Peyer's patch (tissue), 4 donors: ENCODE measurements at regions not wholly inside any gene's neighbourhood (a gene's known extent, or its start where the extent isn't known, plus 50 kb on each side); places are given as distances from the start of the nearest gene placed in this dataset.

Experiments used
- DNase-seq, 3 donors: peaks; one replicate each; pipeline ENCODE4 v3.0.0-alpha.2; 2017 to 2019
- H3K27ac ChIP-seq, 4 donors: fragments of 200-600 bp; sonication (generic); one replicate each; pipeline ENCODE4 v1.5.1; 2016 to 2019
- H3K27me3 ChIP-seq, 2 donors: fragments of 200-600 bp; sonication (generic); one replicate each; pipeline ENCODE4 v1.5.1; 2019
- H3K36me3 ChIP-seq, 3 donors: fragments of 200-600 bp; sonication (generic); one replicate each; pipeline ENCODE4 v1.5.1; 2016 to 2019
- H3K4me1 ChIP-seq, 4 donors: fragments of 200-600 bp; sonication (generic); one replicate each; pipeline ENCODE4 v1.5.1; 2016 to 2019
- H3K4me3 ChIP-seq, 4 donors: fragments of 200-600 bp; sonication (generic); 1 replicate in 3 of 4; 2 replicates in 1 of 4; pipeline ENCODE4 v1.5.1; 2016 to 2019; ENCODE audit warnings: mild to moderate bottlenecking in 1 of 4
- H3K9me3 ChIP-seq, 4 donors: fragments of 200-600 bp; sonication (generic); one replicate each; pipeline ENCODE4 v1.5.1; 2016 to 2019; ENCODE audit warnings: mild to moderate bottlenecking in 1 of 4
- POLR2A ChIP-seq, 2 donors: fragments of 450-650 bp; IDR thresholded peaks; one replicate each; pipeline ENCODE4 v1.5.1; 2017; ENCODE audit warnings: antibody characterized with exemption in 2 of 2, mild to moderate bottlenecking in 2 of 2, moderate library complexity in 2 of 2
- TF ChIP-seq, protein P1 (sequence below), 6 experiments: fragments of 450-650 bp in 4 of 6; fragments of 200-600 bp in 2 of 6; sonication (generic) in 1 of 6; IDR thresholded peaks; one replicate each; pipeline ENCODE4 v1.5.1; 2017 to 2019; ENCODE audit warnings: antibody characterized with exemption in 6 of 6, mild to moderate bottlenecking in 3 of 6, moderate library complexity in 1 of 6

DNA sequence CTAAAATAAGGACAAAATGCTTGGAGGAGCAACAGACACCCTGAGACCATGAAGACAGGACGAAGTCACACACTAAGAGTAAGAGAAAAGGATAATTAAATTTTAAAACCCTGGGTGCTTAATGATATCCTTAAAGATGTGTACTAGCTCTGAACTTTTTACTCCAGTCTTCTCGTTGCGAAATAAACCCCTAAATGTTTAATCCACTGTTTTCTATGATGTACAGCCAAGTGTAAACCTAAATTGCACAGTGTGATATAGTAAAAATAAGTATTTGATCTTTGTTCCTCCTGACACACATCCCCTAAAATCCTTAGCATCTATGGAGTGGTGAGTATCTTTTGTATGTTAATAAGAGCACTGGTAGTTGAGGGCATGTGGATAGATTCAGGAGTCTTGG lies 157.5 kb upstream of the PKDCC start:
- Histone ChIP-seq H3K4me3 (no peak overlapping the region), H3K36me3 (no peaks in the 10 kb centered on the region), H3K9me3 (no peaks in the 10 kb centered on the region), H3K4me1 (peaks cover 0 to 4% (median 0%) of the 10 kb centered on the region in 4 donors), H3K27ac (no peak overlapping the region), H3K27me3 (no peaks in the 10 kb centered on the region)
- DNase-seq, result no peak
- TF ChIP-seq, protein P1, sequence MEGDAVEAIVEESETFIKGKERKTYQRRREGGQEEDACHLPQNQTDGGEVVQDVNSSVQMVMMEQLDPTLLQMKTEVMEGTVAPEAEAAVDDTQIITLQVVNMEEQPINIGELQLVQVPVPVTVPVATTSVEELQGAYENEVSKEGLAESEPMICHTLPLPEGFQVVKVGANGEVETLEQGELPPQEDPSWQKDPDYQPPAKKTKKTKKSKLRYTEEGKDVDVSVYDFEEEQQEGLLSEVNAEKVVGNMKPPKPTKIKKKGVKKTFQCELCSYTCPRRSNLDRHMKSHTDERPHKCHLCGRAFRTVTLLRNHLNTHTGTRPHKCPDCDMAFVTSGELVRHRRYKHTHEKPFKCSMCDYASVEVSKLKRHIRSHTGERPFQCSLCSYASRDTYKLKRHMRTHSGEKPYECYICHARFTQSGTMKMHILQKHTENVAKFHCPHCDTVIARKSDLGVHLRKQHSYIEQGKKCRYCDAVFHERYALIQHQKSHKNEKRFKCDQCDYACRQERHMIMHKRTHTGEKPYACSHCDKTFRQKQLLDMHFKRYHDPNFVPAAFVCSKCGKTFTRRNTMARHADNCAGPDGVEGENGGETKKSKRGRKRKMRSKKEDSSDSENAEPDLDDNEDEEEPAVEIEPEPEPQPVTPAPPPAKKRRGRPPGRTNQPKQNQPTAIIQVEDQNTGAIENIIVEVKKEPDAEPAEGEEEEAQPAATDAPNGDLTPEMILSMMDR (IDR thresholded peaks at IDR 0.05), result no peak
- no peak for TF ChIP-seq POLR2A (IDR thresholded peaks at IDR 0.05)

DNA sequence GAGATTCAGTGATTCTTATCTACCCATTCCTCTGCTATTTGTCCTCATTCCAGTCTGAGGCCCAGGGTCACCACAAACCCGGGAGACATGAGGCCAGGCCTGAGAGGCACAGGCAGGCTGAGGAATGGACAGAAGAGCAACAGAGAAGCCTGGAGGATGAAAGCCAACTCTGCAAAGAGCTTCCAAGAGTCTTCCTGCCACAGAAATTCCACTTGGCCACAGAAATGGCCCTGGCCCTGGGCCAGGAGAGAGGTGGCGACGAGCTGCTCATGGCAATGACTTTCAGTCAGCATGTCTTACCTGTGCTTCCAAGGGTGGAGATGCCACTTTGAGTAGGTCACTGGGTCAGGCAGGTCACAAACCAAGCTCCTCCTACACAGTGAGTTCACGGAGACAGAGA lies 155.3 kb upstream of the PKDCC start:
- no peak overlapping the region for H3K27ac ChIP-seq
- no peaks in the 10 kb centered on the region for H3K27me3 ChIP-seq
- H3K4me3 ChIP-seq, result no peak overlapping the region
- DNase-seq, result no peak
- no peaks in the 10 kb centered on the region for H3K9me3 ChIP-seq
- no peak for TF ChIP-seq POLR2A (IDR thresholded peaks at IDR 0.05)
- TF ChIP-seq, protein P1 (IDR thresholded peaks at IDR 0.05), result no peak
- H3K36me3 ChIP-seq, result no peaks in the 10 kb centered on the region
- peaks cover 0 to 9% (median 0%) of the 10 kb centered on the region in 4 donors for H3K4me1 ChIP-seq

DNA sequence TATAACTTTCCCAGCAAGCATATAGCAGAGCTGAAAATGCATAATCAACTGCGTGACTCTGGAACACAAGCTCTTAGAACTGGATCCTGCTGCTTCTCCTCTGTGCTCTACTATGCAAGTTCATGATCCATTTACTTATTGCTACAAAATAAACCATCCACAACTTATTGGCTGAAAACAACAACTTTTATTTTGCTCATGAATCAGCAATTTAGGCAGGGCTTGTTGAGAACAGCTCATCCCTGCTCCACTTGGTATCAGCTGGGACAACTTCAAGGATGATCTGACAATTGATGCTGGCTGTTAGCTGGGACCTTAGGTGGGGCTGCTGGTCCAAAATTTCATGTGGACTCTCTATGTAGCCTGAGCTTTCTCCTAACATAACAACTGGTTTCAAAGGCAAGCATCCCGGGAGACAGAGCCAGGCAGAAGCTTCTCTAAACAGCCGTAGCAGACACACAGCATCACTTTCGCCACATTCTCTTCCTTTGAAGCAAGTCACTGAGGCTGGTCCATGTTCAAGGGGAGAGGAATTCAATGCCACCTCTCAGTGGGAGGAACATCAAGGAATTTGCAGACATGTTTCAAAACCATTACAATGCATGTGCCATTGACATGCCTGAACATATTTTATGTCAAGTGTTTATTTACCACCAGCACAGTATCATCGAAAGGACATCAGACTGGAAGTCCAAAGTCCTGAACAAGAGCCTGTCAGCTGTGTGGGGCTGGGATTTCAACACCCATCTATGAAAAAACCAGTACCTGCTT lies 153.1 kb upstream of the PKDCC start:
- peak in 1 of 3 donors; percentile 59 for DNase-seq
- H3K27me3 ChIP-seq, result no peaks in the 10 kb centered on the region
- H3K27ac ChIP-seq, result no peak overlapping the region
- H3K9me3 ChIP-seq, result no peaks in the 10 kb centered on the region
- peaks cover 0 to 9% (median 0%) of the 10 kb centered on the region in 4 donors for H3K4me1 ChIP-seq
- TF ChIP-seq, protein P1 (IDR thresholded peaks at IDR 0.05), result no peak
- TF ChIP-seq POLR2A (IDR thresholded peaks at IDR 0.05), result no peak
- H3K36me3 ChIP-seq, result no peaks in the 10 kb centered on the region
- no peak overlapping the region for H3K4me3 ChIP-seq

DNA sequence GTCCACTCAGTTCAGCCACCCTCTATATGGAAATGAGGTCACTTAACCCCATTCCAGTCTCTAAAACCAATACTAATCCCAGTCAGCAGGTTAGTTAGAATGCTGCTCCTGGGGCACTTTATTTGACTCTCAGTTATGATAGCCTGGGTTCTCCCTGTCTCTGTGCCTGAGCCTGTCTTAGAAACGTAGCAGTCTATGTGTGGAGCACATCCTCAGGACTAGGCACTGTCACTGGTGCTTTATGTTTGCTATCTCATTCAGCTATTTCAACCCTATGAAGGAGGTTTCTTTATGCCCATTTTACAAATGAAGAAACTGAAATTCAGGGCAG lies 152.5 kb upstream of the PKDCC start:
- DNase-seq, result no peak
- TF ChIP-seq, protein P1 (IDR thresholded peaks at IDR 0.05), result no peak
- TF ChIP-seq POLR2A (IDR thresholded peaks at IDR 0.05), result no peak
- Histone ChIP-seq H3K4me3 (no peak overlapping the region), H3K27ac (no peak overlapping the region), H3K4me1 (peaks cover 0 to 9% (median 0%) of the 10 kb centered on the region in 4 donors), H3K27me3 (no peaks in the 10 kb centered on the region), H3K36me3 (no peaks in the 10 kb centered on the region), H3K9me3 (no peaks in the 10 kb centered on the region)

DNA sequence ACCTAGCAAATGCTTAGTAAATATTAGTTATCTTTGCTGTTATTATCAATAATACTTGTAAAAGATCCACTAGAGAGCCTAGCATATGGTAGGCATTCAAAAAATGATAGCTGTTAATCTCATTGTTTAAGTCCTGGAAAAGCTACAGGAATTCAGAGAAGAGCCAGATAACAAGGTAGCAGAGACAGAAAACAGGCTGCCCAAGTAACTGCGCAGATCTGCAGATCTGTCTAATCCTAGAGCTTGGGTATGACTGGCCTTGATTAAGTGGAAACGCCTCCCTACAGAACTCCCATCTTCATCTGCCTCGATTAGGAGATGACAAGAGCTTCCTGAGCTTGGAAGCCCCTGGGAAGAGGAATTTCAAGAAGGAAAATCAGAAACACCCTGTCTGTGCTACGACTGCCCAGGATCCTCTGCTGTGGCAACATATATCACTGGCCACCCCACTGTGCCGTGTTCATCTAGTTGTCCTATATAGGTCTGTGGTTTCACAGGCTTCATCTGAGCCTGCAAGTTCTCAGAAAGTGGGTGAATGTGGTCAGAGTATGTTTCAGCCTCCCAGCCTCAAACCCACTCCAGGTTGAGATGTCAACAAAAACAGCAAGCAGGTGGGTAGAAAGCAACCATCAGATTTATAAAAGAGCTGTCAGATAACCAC lies 151.5 kb upstream of the PKDCC start:
- Histone ChIP-seq H3K4me1 (peaks cover 0 to 9% (median 0%) of the 10 kb centered on the region in 4 donors), H3K27ac (no peak overlapping the region), H3K4me3 (no peak overlapping the region), H3K36me3 (no peaks in the 10 kb centered on the region), H3K9me3 (no peaks in the 10 kb centered on the region), H3K27me3 (no peaks in the 10 kb centered on the region)
- peak in 1 of 3 donors; percentile 67 for DNase-seq
- TF ChIP-seq POLR2A (IDR thresholded peaks at IDR 0.05), result no peak
- TF ChIP-seq, protein P1 (IDR thresholded peaks at IDR 0.05), result no peak
